Endothelial cell of umbilical vein (primary cell): ENCODE measurements at regions not wholly inside any gene's neighbourhood (a gene's known extent, or its start where the extent isn't known, plus 50 kb on each side); places are given as distances from the start of the nearest gene placed in this dataset.

Source experiments
- BruUV-seq: library from RNA; stranded (reverse); fragments of 400-500 nt; replicated peaks from 2 replicates; lab custom pipeline; 2021; lab: Mats Ljungman, UMichigan
- CTCF ChIA-PET: fragments of 300-600, 350-600 bp; sonication (Branson Sonifier 250); formaldehyde crosslinking; loops from one replicate; lab custom pipeline; 2021; ENCODE audit warnings: antibody characterized with exemption, inconsistent platforms; lab: Charles Lee
- POLR2A ChIA-PET: fragments of 300-600, 350-600 bp; sonication (Branson Sonifier 250); formaldehyde crosslinking; loops from one replicate; lab custom pipeline; 2021; ENCODE audit warnings: antibody characterized with exemption, inconsistent platforms; lab: Charles Lee
- DNase-seq: peaks from one replicate; pipeline ENCODE4 v3.0.0-alpha.2; 2011; ENCODE audit warnings: low read depth, low spot score
- FAIRE-seq: peaks from 2 replicates; lab custom pipeline; 2011; peaks lifted over from hg19 to GRCh38; lab: Jason Lieb, UNC
- H2AFZ ChIP-seq: 2 replicates; pipeline ENCODE4 v1.6.0; 2012; ENCODE audit warnings: low read depth, low read length, control low read depth, inconsistent platforms
- H3K27ac ChIP-seq: 2 replicates; pipeline ENCODE4 v1.5.1; 2011; ENCODE audit warnings: low read depth, mild to moderate bottlenecking, control low read depth, low read length, moderate library complexity; ENCODE audit not compliant: insufficient read depth
- H3K27me3 ChIP-seq, 2 experiments: 2 replicates each; pipeline versions ENCODE4 v1.6.0 to v1.6.1; 2011; ENCODE audit warnings: low read length in 2 of 2, mixed read lengths in 1 of 2; ENCODE audit not compliant: control insufficient read depth in 2 of 2, insufficient read depth in 2 of 2
- H3K36me3 ChIP-seq, 2 experiments: 2 replicates in 1 of 2; 3 replicates in 1 of 2; pipeline ENCODE4 v1.5.1; 2011; ENCODE audit warnings: low read length in 2 of 2, mild to moderate bottlenecking in 1 of 2, moderate library complexity in 1 of 2; ENCODE audit not compliant: control insufficient read depth in 2 of 2, insufficient read depth in 2 of 2; ENCODE audit errors: extremely low read depth in 1 of 2
- H3K4me1 ChIP-seq: 3 replicates; pipeline ENCODE4 v1.5.1; 2011; ENCODE audit warnings: mild to moderate bottlenecking, low read length; ENCODE audit not compliant: control insufficient read depth, insufficient read depth; ENCODE audit errors: extremely low read depth
- H3K4me2 ChIP-seq: 2 replicates; pipeline ENCODE4 v1.6.1; 2011; ENCODE audit warnings: low read length, control low read depth, mixed read lengths; ENCODE audit not compliant: insufficient read depth
- H3K4me3 ChIP-seq, 3 experiments: fragments of 200-600 bp in 1 of 3; sonication (generic), shearing (Covaris generic) in 1 of 3; replicated peaks in 1 of 3; 2 replicates each; pipeline ENCODE4 v1.5.1; 2011 to 2016; ENCODE audit warnings: control low read depth in 3 of 3, low read length in 3 of 3, mild to moderate bottlenecking in 2 of 3, inconsistent platforms in 1 of 3, low read depth in 1 of 3, moderate library complexity in 1 of 3; ENCODE audit not compliant: insufficient read depth in 1 of 3
- H3K79me2 ChIP-seq: 2 replicates; pipeline ENCODE4 v1.6.0; 2012; ENCODE audit warnings: low read length, inconsistent platforms; ENCODE audit not compliant: control insufficient read depth, insufficient read depth
- H3K9ac ChIP-seq: replicated peaks from 2 replicates; pipeline ENCODE3; 2011; ENCODE audit warnings: low read length, control low read depth; ENCODE audit not compliant: insufficient read depth; ENCODE audit errors: extremely low read depth
- H3K9me1 ChIP-seq: replicated peaks from 3 replicates; pipeline ENCODE4 v1.6.0; 2011; ENCODE audit warnings: mild to moderate bottlenecking, low read length; ENCODE audit not compliant: control insufficient read depth, insufficient read depth; ENCODE audit errors: extremely low read depth
- H3K9me3 ChIP-seq: replicated peaks from 2 replicates; pipeline ENCODE4 v1.5.1; 2012; ENCODE audit warnings: low read length, inconsistent platforms; ENCODE audit not compliant: control insufficient read depth, insufficient read depth
- H4K20me1 ChIP-seq: replicated peaks from 2 replicates; pipeline ENCODE3; 2011; ENCODE audit warnings: mild to moderate bottlenecking, low read length; ENCODE audit not compliant: control insufficient read depth, insufficient read depth; ENCODE audit errors: extremely low read depth
- CTCF ChIP-seq, 2 donors: IDR thresholded peaks; 1 replicate in 1 of 2; 2 replicates in 1 of 2; pipeline ENCODE4 v1.5.1; 2011; ENCODE audit warnings: low read length in 2 of 2, mild to moderate bottlenecking in 2 of 2, moderate library complexity in 2 of 2, control low read depth in 1 of 2, inconsistent platforms in 1 of 2, low read depth in 1 of 2; ENCODE audit not compliant: insufficient read depth in 1 of 2; ENCODE audit errors: extremely low read depth in 1 of 2
- EZH2 ChIP-seq: IDR thresholded peaks from 2 replicates; pipeline ENCODE4 v1.6.1; 2012; ENCODE audit warnings: borderline replicate concordance, low read depth, mild to moderate bottlenecking, moderate library complexity, low read length, inconsistent platforms; ENCODE audit not compliant: severe bottlenecking
- FOS ChIP-seq: IDR thresholded peaks from 2 replicates; pipeline ENCODE4 v1.6.1; 2011; ENCODE audit warnings: mild to moderate bottlenecking, low read length, moderate library complexity, borderline replicate concordance; ENCODE audit not compliant: insufficient read depth
- GATA2 ChIP-seq: IDR thresholded peaks from 2 replicates; pipeline ENCODE4 v1.7.0; 2011; ENCODE audit warnings: low read depth, mild to moderate bottlenecking, moderate library complexity, mixed read lengths, low read length; ENCODE audit not compliant: insufficient read length, insufficient read depth
- JUN ChIP-seq: IDR thresholded peaks from 2 replicates; pipeline ENCODE4 v1.6.1; 2011; ENCODE audit warnings: borderline replicate concordance, low read depth; ENCODE audit not compliant: insufficient read length, insufficient read depth
- MYC ChIP-seq: IDR thresholded peaks from one replicate; pipeline ENCODE4 v1.6.1; 2011; ENCODE audit warnings: mild to moderate bottlenecking, low read depth, low read length
- POLR2A ChIP-seq: IDR thresholded peaks from 2 replicates; pipeline ENCODE4 v1.6.1; 2012; ENCODE audit warnings: low read depth, mild to moderate bottlenecking, control low read depth, low read length
- POLR2AphosphoS5 ChIP-seq: IDR thresholded peaks from 2 replicates; pipeline ENCODE4 v1.6.1; 2012; ENCODE audit warnings: low read depth, mild to moderate bottlenecking, control low read depth, low read length, moderate library complexity; ENCODE audit not compliant: insufficient read depth
- dilution Hi-C: fragments of 300-500 bp; cut with MboI; formaldehyde crosslinking; loops from one replicate; pipeline ENCODE4 v1.15.0; 2019; ENCODE audit warnings: low sequenced_read_pairs; ENCODE audit not compliant: extremely low pct_ligation_motif_present
- intact Hi-C: fragments of 100-400 bp; cut with micrococcal nuclease; formaldehyde crosslinking; loops from one replicate; pipeline ENCODE4 v1.10.0; 2022
- TF ChIP-seq, protein P1 (sequence below): IDR thresholded peaks from 2 replicates; pipeline ENCODE4 v1.6.1; 2011; ENCODE audit not compliant: insufficient read depth, insufficient read length

GRCh38 chr18:67260841-67261240 is 255.7 kb downstream of the DSEL start:
- no peaks in the 10 kb centered on the region for H3K36me3 ChIP-seq
- H3K4me2 ChIP-seq, result no peak overlapping the region
- intact Hi-C loops (no loop called here), dilution Hi-C loops (no loop called here)
- ChIA-PET POLR2A (no interaction called here), CTCF (no interaction called here)
- peaks cover 14% of the 10 kb centered on the region for H3K4me1 ChIP-seq
- H3K9ac ChIP-seq, result no peak overlapping the region
- H3K9me1 ChIP-seq, result no peaks in the 10 kb centered on the region
- no peak overlapping the region for H3K4me3 ChIP-seq
- FAIRE-seq (no peak), DNase-seq (no peak)
- TF ChIP-seq POLR2A (no peak), POLR2AphosphoS5 (no peak), GATA2 (no peak), MYC (no peak), EZH2 (no peak), FOS (no peak), JUN (no peak), CTCF (IDR thresholded peaks at IDR 0.05; ENCODE audit: extremely low read depth in 1 of 2, insufficient read depth in 1 of 2, low read depth in 1 of 2, low read length in 2 of 2) (no peak)
- TF ChIP-seq, protein P1, sequence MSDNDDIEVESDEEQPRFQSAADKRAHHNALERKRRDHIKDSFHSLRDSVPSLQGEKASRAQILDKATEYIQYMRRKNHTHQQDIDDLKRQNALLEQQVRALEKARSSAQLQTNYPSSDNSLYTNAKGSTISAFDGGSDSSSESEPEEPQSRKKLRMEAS, result no peak
- no peak overlapping the region for H2AFZ ChIP-seq
- H3K9me3 ChIP-seq, result no peaks in the 10 kb centered on the region
- no peaks in the 10 kb centered on the region for H4K20me1 ChIP-seq
- no peaks in the 10 kb centered on the region for H3K79me2 ChIP-seq
- H3K27ac ChIP-seq, result no peak overlapping the region
- no TSS peak for BruUV-seq
- no peaks in the 10 kb centered on the region for H3K27me3 ChIP-seq
